PC-3 (cell line): ENCODE measurements at regions not wholly inside any gene's neighbourhood (a gene's known extent, or its start where the extent isn't known, plus 50 kb on each side); places are given as distances from the start of the nearest gene placed in this dataset.
A peak's percentile ranks its signal among the peaks of the same experiment; 100 is the strongest.

ENCODE experiments used
- ATAC-seq: fragments of 200-7000 bp; cut with Tn5 transposase; 2 replicates; pipeline ENCODE4 v1.9.1; 2020; ENCODE audit warnings: mild to moderate bottlenecking, moderate library complexity
- BruUV-seq: library from RNA; stranded (reverse); fragments of 400-500 nt; replicated peaks from 2 replicates; lab custom pipeline; 2021; lab: Mats Ljungman, UMichigan
- CTCF ChIA-PET: fragments of 300-600 bp; sonication (Branson Sonifier 250); formaldehyde crosslinking; loops from one replicate; lab custom pipeline; 2022; ENCODE audit warnings: antibody characterized with exemption; lab: Charles Lee
- POLR2A ChIA-PET: fragments of 300-600 bp; sonication (Branson Sonifier 250); formaldehyde crosslinking; loops from one replicate; lab custom pipeline; 2022; ENCODE audit warnings: antibody characterized with exemption; ENCODE audit not compliant: unreplicated experiment; lab: Charles Lee
- DNase-seq: peaks from one replicate; pipeline ENCODE4 v3.0.0-alpha.2; 2015
- H2AFZ ChIP-seq: fragments of 300-600 bp; sonication (generic); 2 replicates; pipeline ENCODE4 v1.6.0; 2016; ENCODE audit warnings: antibody characterized with exemption, low read length
- H3F3A ChIP-seq: fragments of 300-600 bp; sonication (generic); one replicate; pipeline ENCODE4 v1.6.0; 2017; ENCODE audit warnings: antibody characterized with exemption, low read length, control low read depth, mild to moderate bottlenecking; ENCODE audit not compliant: unreplicated experiment
- H3K27ac ChIP-seq: fragments of 300-600 bp; sonication (generic); 2 replicates; pipeline ENCODE4 v1.5.1; 2016; ENCODE audit warnings: mild to moderate bottlenecking, low read length
- H3K27me3 ChIP-seq: fragments of 300-600 bp; sonication (generic); 2 replicates; pipeline ENCODE4 v1.6.1; 2016; ENCODE audit warnings: low read length, mixed read lengths
- H3K36me3 ChIP-seq: fragments of 300-600 bp; sonication (generic); 2 replicates; pipeline ENCODE4 v1.6.1; 2016; ENCODE audit warnings: low read depth, mixed run types, low read length, mixed read lengths
- H3K4me1 ChIP-seq: fragments of 300-600 bp; sonication (generic); 2 replicates; pipeline ENCODE4 v1.5.1; 2016; ENCODE audit warnings: low read length; ENCODE audit not compliant: insufficient read depth
- H3K4me2 ChIP-seq: fragments of 300-600 bp; sonication (generic); 2 replicates; pipeline ENCODE4 v1.6.0; 2016; ENCODE audit warnings: low read length
- H3K4me3 ChIP-seq: fragments of 300-600 bp; sonication (generic); 2 replicates; pipeline ENCODE4 v1.5.1; 2016; ENCODE audit warnings: mild to moderate bottlenecking, low read length, mixed read lengths
- H3K79me2 ChIP-seq: fragments of 300-600 bp; sonication (generic); 2 replicates; pipeline ENCODE4 v1.6.1; 2017; ENCODE audit warnings: low read length, mixed read lengths
- H3K9ac ChIP-seq: fragments of 300-600 bp; sonication (generic); 2 replicates; pipeline ENCODE4 v1.6.0; 2016; ENCODE audit warnings: mild to moderate bottlenecking, low read length
- H3K9me2 ChIP-seq: fragments of 300-600 bp; sonication (generic); replicated peaks from 2 replicates; pipeline ENCODE4 v1.6.1; 2016; ENCODE audit warnings: mixed run types, low read length, mixed read lengths
- H3K9me3 ChIP-seq: fragments of 300-600 bp; sonication (generic); 2 replicates; pipeline ENCODE4 v1.6.1; 2016; ENCODE audit warnings: low read length, mixed read lengths
- H4K20me1 ChIP-seq: fragments of 300-600 bp; sonication (generic); 2 replicates; pipeline ENCODE4 v1.6.1; 2016; ENCODE audit warnings: low read length, mixed read lengths
- CTCF ChIP-seq: fragments of 300-600 bp; sonication (generic); conservative IDR thresholded peaks from 2 replicates; pipeline ENCODE4 v1.5.1; 2017; ENCODE audit warnings: antibody characterized with exemption, low read depth, mild to moderate bottlenecking, low read length
- EZH2 ChIP-seq: fragments of 300-600 bp; sonication (generic); IDR thresholded peaks from one replicate; pipeline ENCODE4 v1.6.1; 2017; ENCODE audit warnings: antibody characterized with exemption, mild to moderate bottlenecking, low read length; ENCODE audit not compliant: unreplicated experiment
- EZH2phosphoT487 ChIP-seq: fragments of 300-600 bp; sonication (generic); IDR thresholded peaks from 2 replicates; pipeline ENCODE4 v1.6.1; 2018; ENCODE audit warnings: mild to moderate bottlenecking, antibody characterized with exemption, low read length, borderline replicate concordance
- intact Hi-C: fragments of 100-400 bp; cut with micrococcal nuclease; formaldehyde crosslinking; loops from 2 replicates; pipeline ENCODE4 v1.9.0; 2023

GRCh38 chr19:5395556-5395955 is 54.9 kb upstream of the PTPRS start:
- Histone ChIP-seq H3K4me1 (no peaks in the 10 kb centered on the region), H4K20me1 (no peaks in the 10 kb centered on the region), H3K36me3 (no peaks in the 10 kb centered on the region), H3F3A (no peaks in the 10 kb centered on the region), H2AFZ (no peak overlapping the region), H3K4me2 (no peak overlapping the region), H3K9me3 (no peaks in the 10 kb centered on the region), H3K27me3 (peaks cover 71% of the 10 kb centered on the region), H3K9me2 (no peaks in the 10 kb centered on the region), H3K79me2 (no peaks in the 10 kb centered on the region), H3K9ac (no peak overlapping the region), H3K4me3 (no peak overlapping the region), H3K27ac (no peak overlapping the region)
- intact Hi-C loops = no loop called here
- ATAC-seq (no peak), DNase-seq (peak; percentile 14)
- TF ChIP-seq EZH2 (no peak), CTCF (no peak), EZH2phosphoT487 (no peak)
- CTCF ChIA-PET = no interaction called here
- POLR2A ChIA-PET = no interaction called here
- BruUV-seq = no TSS peak

- intact Hi-C loops = no loop called here
- Histone ChIP-seq H3K36me3 (no peaks in the 10 kb centered on the region), H4K20me1 (no peaks in the 10 kb centered on the region), H3K27ac (no peak overlapping the region), H3K9ac (no peak overlapping the region), H3K4me1 (no peaks in the 10 kb centered on the region), H3K9me2 (no peaks in the 10 kb centered on the region), H3K27me3 (peaks cover 73% of the 10 kb centered on the region), H3K4me3 (no peak overlapping the region), H3K4me2 (no peak overlapping the region), H3K9me3 (no peaks in the 10 kb centered on the region), H3K79me2 (no peaks in the 10 kb centered on the region), H2AFZ (no peak overlapping the region), H3F3A (no peaks in the 10 kb centered on the region)
- ChIA-PET POLR2A (no interaction called here), CTCF (no interaction called here)
- ATAC-seq (no peak), DNase-seq (no peak)
- no TSS peak for BruUV-seq
- TF ChIP-seq EZH2 = no peak
- TF ChIP-seq CTCF = no peak
- TF ChIP-seq EZH2phosphoT487 = no peak
Observed at GRCh38 chr19:5396096-5396939, 55.7 kb upstream of the PTPRS start.

- Histone ChIP-seq H3K27ac (no peak overlapping the region), H3K9me3 (no peaks in the 10 kb centered on the region), H3K9ac (no peak overlapping the region), H3K9me2 (no peaks in the 10 kb centered on the region), H4K20me1 (no peaks in the 10 kb centered on the region), H3K4me2 (no peak overlapping the region), H2AFZ (no peak overlapping the region), H3F3A (no peaks in the 10 kb centered on the region), H3K4me1 (no peaks in the 10 kb centered on the region), H3K79me2 (no peaks in the 10 kb centered on the region), H3K4me3 (no peak overlapping the region), H3K27me3 (peaks cover 73% of the 10 kb centered on the region), H3K36me3 (no peaks in the 10 kb centered on the region)
- DNase-seq = no peak
- ChIA-PET CTCF (no interaction called here), POLR2A (interaction anchor here (0.6 kb wide), 1 partner anchor 20 kb away, joined by 3 read pairs; no protein-coding TSS in a partner anchor)
- ATAC-seq = no peak
- intact Hi-C loops = no loop called here
- BruUV-seq = no TSS peak
- TF ChIP-seq EZH2phosphoT487 (no peak), EZH2 (no peak), CTCF (no peak)
Observed at GRCh38 chr19:5396963-5397362, 56.4 kb upstream of the PTPRS start.
